Vagina (tissue), 2 donors: ENCODE measurements at regions not wholly inside any gene's neighbourhood (a gene's known extent, or its start where the extent isn't known, plus 50 kb on each side); places are given as distances from the start of the nearest gene placed in this dataset.

Experiments
- CTCF ChIP-seq, 3 experiments: fragments of 450-650 bp in 2 of 3; fragments of 200-600 bp in 1 of 3; sonication (generic) in 1 of 3; IDR thresholded peaks; one replicate each; pipeline ENCODE4 v1.5.1; 2017 to 2019; ENCODE audit warnings: antibody characterized with exemption in 3 of 3, mild to moderate bottlenecking in 2 of 3, moderate library complexity in 2 of 3
- POLR2A ChIP-seq, 2 donors: fragments of 450-650 bp; IDR thresholded peaks; one replicate each; pipeline ENCODE4 v1.6.1; 2017; ENCODE audit warnings: antibody characterized with exemption in 2 of 2, mild to moderate bottlenecking in 2 of 2, moderate library complexity in 2 of 2

DNA sequence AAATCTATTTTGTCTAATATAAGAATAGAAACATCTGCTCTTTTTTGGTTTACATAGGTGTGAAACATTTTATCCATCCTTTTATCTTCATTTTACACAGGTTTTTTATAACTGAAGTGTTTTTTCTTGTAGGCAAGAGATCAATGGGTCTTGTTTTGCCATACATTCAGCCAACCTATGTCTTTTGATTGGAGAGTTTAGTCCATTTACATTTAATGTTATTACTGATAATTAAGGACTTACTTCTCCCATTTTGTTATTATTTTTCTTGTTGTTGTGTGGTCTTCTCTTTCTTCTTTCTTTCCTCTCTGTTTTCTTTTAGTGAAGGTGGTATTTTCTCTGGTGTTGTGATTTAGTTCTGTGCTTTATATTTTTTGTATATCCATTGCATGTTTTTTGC lies 785.3 kb downstream of the ARAP2 start:
- TF ChIP-seq CTCF (IDR thresholded peaks at IDR 0.05), result no peak
- no peak for TF ChIP-seq POLR2A (IDR thresholded peaks at IDR 0.05)
